GM23338 (cell line): ENCODE measurements at regions not wholly inside any gene's neighbourhood (a gene's known extent, or its start where the extent isn't known, plus 50 kb on each side); places are given as distances from the start of the nearest gene placed in this dataset.
"Not testable (repeated sequence)": the region's sequence is repeated elsewhere in the genome, so short reads cannot be mapped to it uniquely, and the experiment has no call there.

Source experiments
- ATAC-seq: fragments of 200-7000 bp; cut with Tn5 transposase; 3 replicates; pipeline ENCODE4 v1.9.1; 2020
- DNase-seq: peaks from one replicate; pipeline ENCODE4 v3.0.0-alpha.2; 2015; ENCODE audit warnings: low spot score
- H2AFZ ChIP-seq: fragments of 200-600 bp; sonication (generic); 2 replicates; pipeline ENCODE4 v1.8.0; 2016; ENCODE audit warnings: antibody characterized with exemption, mild to moderate bottlenecking, moderate library complexity
- H3F3A ChIP-seq: fragments of 200-600 bp; sonication (generic); replicated peaks from 2 replicates; pipeline ENCODE4 v1.8.0; 2017; ENCODE audit warnings: antibody characterized with exemption, mixed run types, low read depth
- H3K27ac ChIP-seq: fragments of 200-600 bp; sonication (generic); 2 replicates; pipeline ENCODE4 v1.6.1; 2016; ENCODE audit warnings: low read depth
- H3K27me3 ChIP-seq: fragments of 200-600 bp; sonication (generic); 2 replicates; pipeline ENCODE4 v1.8.0; 2016; ENCODE audit warnings: mild to moderate bottlenecking, mixed run types, moderate library complexity; ENCODE audit not compliant: insufficient read depth
- H3K36me3 ChIP-seq: fragments of 200-600 bp; sonication (generic); 2 replicates; pipeline ENCODE4 v1.8.0; 2016; ENCODE audit warnings: mild to moderate bottlenecking; ENCODE audit not compliant: insufficient read depth
- H3K4me1 ChIP-seq: fragments of 200-600 bp; sonication (generic); 2 replicates; pipeline ENCODE4 v1.8.0; 2016; ENCODE audit warnings: mild to moderate bottlenecking, moderate library complexity; ENCODE audit not compliant: insufficient read depth
- H3K4me2 ChIP-seq: fragments of 200-600 bp; sonication (generic); 2 replicates; pipeline ENCODE4 v1.7.1; 2017; ENCODE audit warnings: mixed run types
- H3K4me3 ChIP-seq: fragments of 200-600 bp; sonication (generic); 2 replicates; pipeline ENCODE4 v1.6.1; 2016; ENCODE audit warnings: mixed run types
- H3K79me2 ChIP-seq: fragments of 200-600 bp; sonication (generic); replicated peaks from 2 replicates; pipeline ENCODE4 v1.8.0; 2017; ENCODE audit warnings: mild to moderate bottlenecking; ENCODE audit not compliant: insufficient read depth
- H3K9me2 ChIP-seq: fragments of 200-600 bp; sonication (generic); 2 replicates; pipeline ENCODE4 v1.8.0; 2017; ENCODE audit not compliant: insufficient read depth
- H4K20me1 ChIP-seq: fragments of 200-600 bp; sonication (generic); replicated peaks from 2 replicates; pipeline ENCODE4 v1.8.0; 2017; ENCODE audit warnings: mild to moderate bottlenecking; ENCODE audit not compliant: insufficient read depth
- H3K27ac Mint-ChIP-seq: 2 replicates; pipeline ENCODE4 v1.8.0; 2020; ENCODE audit warnings: inconsistent platforms, mild to moderate bottlenecking, moderate library complexity, mixed read lengths
- H3K27me3 Mint-ChIP-seq: 3 replicates; pipeline ENCODE4 v1.8.0; 2022; ENCODE audit warnings: low read depth, mild to moderate bottlenecking, moderate library complexity, mixed read lengths, inconsistent platforms; ENCODE audit not compliant: insufficient read depth, poor library complexity
- H3K36me3 Mint-ChIP-seq: 3 replicates; pipeline ENCODE4 v1.8.0; 2021; ENCODE audit warnings: low read depth, mild to moderate bottlenecking, inconsistent platforms, moderate library complexity, mixed read lengths
- H3K4me1 Mint-ChIP-seq: 3 replicates; pipeline ENCODE4 v1.8.0; 2020; ENCODE audit warnings: mild to moderate bottlenecking, inconsistent platforms, mixed read lengths
- H3K4me3 Mint-ChIP-seq: 3 replicates; pipeline ENCODE4 v1.8.0; 2021; ENCODE audit warnings: moderate library complexity, mild to moderate bottlenecking, inconsistent platforms, mixed read lengths
- H3K9me3 Mint-ChIP-seq: 3 replicates; pipeline ENCODE4 v1.8.0; 2020; ENCODE audit warnings: moderate library complexity, mild to moderate bottlenecking, inconsistent platforms, mixed read lengths
- ETS1 ChIP-seq: IDR thresholded peaks from 2 replicates; pipeline ENCODE4 v1.6.1; 2016; ENCODE audit warnings: antibody characterized with exemption
- EZH2 ChIP-seq: fragments of 200-600 bp; sonication (generic); IDR thresholded peaks from one replicate; pipeline ENCODE4 v1.8.0; 2017; ENCODE audit warnings: antibody characterized with exemption, mild to moderate bottlenecking, low read depth; ENCODE audit not compliant: unreplicated experiment
- EZH2phosphoT487 ChIP-seq: fragments of 200-600 bp; sonication (generic); IDR thresholded peaks from one replicate; pipeline ENCODE4 v1.8.1; 2018; ENCODE audit warnings: antibody characterized with exemption; ENCODE audit not compliant: unreplicated experiment
- NANOG ChIP-seq: IDR thresholded peaks from 2 replicates; pipeline ENCODE4 v1.6.1; 2016; ENCODE audit warnings: antibody characterized with exemption, borderline replicate concordance
- POLR2AphosphoS5 ChIP-seq: IDR thresholded peaks from 2 replicates; pipeline ENCODE4 v1.6.1; 2016; ENCODE audit warnings: antibody characterized with exemption, low read depth
- REST ChIP-seq: IDR thresholded peaks from one replicate; pipeline ENCODE4 v1.6.1; 2018; ENCODE audit warnings: antibody characterized with exemption; ENCODE audit not compliant: unreplicated experiment
- ZNF114 ChIP-seq: fragments of 250-450 bp; sonication (Bioruptor Pico); IDR thresholded peaks from 2 replicates; pipeline ENCODE4 v1.5.0; 2020; ENCODE audit warnings: mild to moderate bottlenecking, moderate library complexity
- TF ChIP-seq, protein P1 (sequence below): fragments of 250-450 bp; sonication (Bioruptor Pico); IDR thresholded peaks from 2 replicates; pipeline ENCODE4 v1.5.0; 2020; ENCODE audit warnings: mild to moderate bottlenecking, moderate library complexity
- TF ChIP-seq, protein P2 (sequence below), 2 experiments: fragments of 200-600 bp in 1 of 2; sonication (generic) in 1 of 2; conservative IDR thresholded peaks; 2 replicates each; pipeline versions ENCODE4 v1.5.1 to v1.6.1; 2016 to 2017; ENCODE audit warnings: antibody characterized with exemption in 2 of 2, low read depth in 2 of 2, mild to moderate bottlenecking in 2 of 2, moderate library complexity in 1 of 2

DNA sequence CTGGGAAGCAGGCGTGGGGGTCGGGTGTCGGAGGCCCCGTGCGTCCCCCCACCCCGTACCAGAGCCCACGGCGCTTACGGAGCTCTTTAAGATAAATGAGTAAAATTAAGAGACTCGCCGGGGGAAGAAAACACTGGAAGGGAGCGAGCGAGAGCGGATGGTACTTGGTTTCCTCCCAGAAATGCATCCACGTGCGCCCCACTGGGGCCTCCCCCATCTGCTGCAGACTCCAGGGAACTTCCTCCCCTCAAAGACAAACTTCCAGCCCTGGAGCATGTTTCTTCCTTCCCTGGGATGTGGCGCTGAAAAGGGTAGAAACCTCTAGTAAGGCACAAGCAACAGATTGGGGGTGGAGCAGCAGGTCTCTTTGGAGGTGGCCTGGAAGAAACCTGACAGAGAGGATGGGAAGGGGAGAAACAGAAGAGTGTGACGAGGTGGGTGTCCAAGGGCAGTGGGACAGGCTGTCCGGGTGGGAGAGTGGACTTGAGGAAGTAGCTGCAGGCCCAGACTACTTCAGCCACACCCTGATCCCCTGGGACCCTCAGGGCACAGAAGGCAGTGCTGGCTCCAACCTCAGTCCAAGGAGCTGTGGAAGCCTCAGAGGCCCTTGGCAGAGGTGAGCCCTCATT lies 91.2 kb downstream of the TRIM43 start:
- Histone ChIP-seq H3K4me2 (peak overlapping the region; percentile 91), H2AFZ (peak overlapping the region; percentile 91), H3K27me3 (peaks cover 22% of the 10 kb centered on the region), H3K4me3 (peak overlapping the region; percentile 84)
- not testable (repeated sequence) for H3K36me3 ChIP-seq, H3K9me3 Mint-ChIP-seq, H3K36me3 Mint-ChIP-seq, H3K9me2 ChIP-seq, H3F3A ChIP-seq, H3K27ac ChIP-seq, H3K4me1 Mint-ChIP-seq, H3K4me1 ChIP-seq, H3K27ac Mint-ChIP-seq, H3K79me2 ChIP-seq, H4K20me1 ChIP-seq
- ATAC-seq (peak; percentile 54), DNase-seq (peak; percentile 17)
- H3K27me3 Mint-ChIP-seq = peaks cover 23% of the 10 kb centered on the region
- peak overlapping the region; percentile 75 for H3K4me3 Mint-ChIP-seq

DNA sequence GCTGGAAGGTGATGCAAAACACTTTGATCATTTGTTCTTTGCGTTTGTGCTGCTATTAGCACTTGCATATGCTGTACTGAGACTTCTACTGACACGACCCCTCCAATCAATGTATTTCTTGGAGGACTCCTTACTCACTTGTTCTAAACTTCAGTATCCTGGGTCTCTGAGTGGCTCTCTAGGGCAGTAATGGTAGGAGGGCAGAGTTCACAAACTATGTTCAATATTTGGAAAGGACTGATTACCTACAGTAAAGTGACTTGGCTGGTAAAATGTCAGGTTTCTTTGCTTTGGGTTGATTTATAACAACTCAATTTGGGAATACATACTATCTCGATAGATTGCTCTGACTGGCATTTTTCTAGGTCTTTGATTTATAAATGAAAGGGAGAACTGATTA lies 93.7 kb downstream of the TRIM43 start:
- no peaks in the 10 kb centered on the region for H4K20me1 ChIP-seq
- ATAC-seq (no peak), DNase-seq (no peak)
- H3K4me2 ChIP-seq = no peak overlapping the region
- no peaks in the 10 kb centered on the region for H3K36me3 ChIP-seq
- H3K27me3 Mint-ChIP-seq = peaks cover 17% of the 10 kb centered on the region
- no peaks in the 10 kb centered on the region for H3K9me3 Mint-ChIP-seq
- H3K4me3 ChIP-seq = no peak overlapping the region
- peaks cover 9% of the 10 kb centered on the region; the same call in 2 of the 3 replicates for H3K4me1 Mint-ChIP-seq
- H3K79me2 ChIP-seq = no peaks in the 10 kb centered on the region
- peaks cover 22% of the 10 kb centered on the region for H3K27me3 ChIP-seq
- H3K4me1 ChIP-seq = 0 out of 2 replicates have a peak, but pooled peaks cover 6% of the 10 kb centered on the region
- H3K27ac Mint-ChIP-seq = no peak overlapping the region
- no peak overlapping the region for H2AFZ ChIP-seq
- no peaks in the 10 kb centered on the region for H3K9me2 ChIP-seq
- no peak overlapping the region for H3K4me3 Mint-ChIP-seq
- no peaks in the 10 kb centered on the region for H3F3A ChIP-seq
- H3K27ac ChIP-seq = no peak overlapping the region
- no peaks in the 10 kb centered on the region; the same call in 2 of the 3 replicates for H3K36me3 Mint-ChIP-seq
- no peak for TF ChIP-seq EZH2phosphoT487
- TF ChIP-seq POLR2AphosphoS5 = no peak
- TF ChIP-seq NANOG = no peak
- TF ChIP-seq ZNF114 (CRISPR knock-in tag) = no peak
- TF ChIP-seq, protein P1, sequence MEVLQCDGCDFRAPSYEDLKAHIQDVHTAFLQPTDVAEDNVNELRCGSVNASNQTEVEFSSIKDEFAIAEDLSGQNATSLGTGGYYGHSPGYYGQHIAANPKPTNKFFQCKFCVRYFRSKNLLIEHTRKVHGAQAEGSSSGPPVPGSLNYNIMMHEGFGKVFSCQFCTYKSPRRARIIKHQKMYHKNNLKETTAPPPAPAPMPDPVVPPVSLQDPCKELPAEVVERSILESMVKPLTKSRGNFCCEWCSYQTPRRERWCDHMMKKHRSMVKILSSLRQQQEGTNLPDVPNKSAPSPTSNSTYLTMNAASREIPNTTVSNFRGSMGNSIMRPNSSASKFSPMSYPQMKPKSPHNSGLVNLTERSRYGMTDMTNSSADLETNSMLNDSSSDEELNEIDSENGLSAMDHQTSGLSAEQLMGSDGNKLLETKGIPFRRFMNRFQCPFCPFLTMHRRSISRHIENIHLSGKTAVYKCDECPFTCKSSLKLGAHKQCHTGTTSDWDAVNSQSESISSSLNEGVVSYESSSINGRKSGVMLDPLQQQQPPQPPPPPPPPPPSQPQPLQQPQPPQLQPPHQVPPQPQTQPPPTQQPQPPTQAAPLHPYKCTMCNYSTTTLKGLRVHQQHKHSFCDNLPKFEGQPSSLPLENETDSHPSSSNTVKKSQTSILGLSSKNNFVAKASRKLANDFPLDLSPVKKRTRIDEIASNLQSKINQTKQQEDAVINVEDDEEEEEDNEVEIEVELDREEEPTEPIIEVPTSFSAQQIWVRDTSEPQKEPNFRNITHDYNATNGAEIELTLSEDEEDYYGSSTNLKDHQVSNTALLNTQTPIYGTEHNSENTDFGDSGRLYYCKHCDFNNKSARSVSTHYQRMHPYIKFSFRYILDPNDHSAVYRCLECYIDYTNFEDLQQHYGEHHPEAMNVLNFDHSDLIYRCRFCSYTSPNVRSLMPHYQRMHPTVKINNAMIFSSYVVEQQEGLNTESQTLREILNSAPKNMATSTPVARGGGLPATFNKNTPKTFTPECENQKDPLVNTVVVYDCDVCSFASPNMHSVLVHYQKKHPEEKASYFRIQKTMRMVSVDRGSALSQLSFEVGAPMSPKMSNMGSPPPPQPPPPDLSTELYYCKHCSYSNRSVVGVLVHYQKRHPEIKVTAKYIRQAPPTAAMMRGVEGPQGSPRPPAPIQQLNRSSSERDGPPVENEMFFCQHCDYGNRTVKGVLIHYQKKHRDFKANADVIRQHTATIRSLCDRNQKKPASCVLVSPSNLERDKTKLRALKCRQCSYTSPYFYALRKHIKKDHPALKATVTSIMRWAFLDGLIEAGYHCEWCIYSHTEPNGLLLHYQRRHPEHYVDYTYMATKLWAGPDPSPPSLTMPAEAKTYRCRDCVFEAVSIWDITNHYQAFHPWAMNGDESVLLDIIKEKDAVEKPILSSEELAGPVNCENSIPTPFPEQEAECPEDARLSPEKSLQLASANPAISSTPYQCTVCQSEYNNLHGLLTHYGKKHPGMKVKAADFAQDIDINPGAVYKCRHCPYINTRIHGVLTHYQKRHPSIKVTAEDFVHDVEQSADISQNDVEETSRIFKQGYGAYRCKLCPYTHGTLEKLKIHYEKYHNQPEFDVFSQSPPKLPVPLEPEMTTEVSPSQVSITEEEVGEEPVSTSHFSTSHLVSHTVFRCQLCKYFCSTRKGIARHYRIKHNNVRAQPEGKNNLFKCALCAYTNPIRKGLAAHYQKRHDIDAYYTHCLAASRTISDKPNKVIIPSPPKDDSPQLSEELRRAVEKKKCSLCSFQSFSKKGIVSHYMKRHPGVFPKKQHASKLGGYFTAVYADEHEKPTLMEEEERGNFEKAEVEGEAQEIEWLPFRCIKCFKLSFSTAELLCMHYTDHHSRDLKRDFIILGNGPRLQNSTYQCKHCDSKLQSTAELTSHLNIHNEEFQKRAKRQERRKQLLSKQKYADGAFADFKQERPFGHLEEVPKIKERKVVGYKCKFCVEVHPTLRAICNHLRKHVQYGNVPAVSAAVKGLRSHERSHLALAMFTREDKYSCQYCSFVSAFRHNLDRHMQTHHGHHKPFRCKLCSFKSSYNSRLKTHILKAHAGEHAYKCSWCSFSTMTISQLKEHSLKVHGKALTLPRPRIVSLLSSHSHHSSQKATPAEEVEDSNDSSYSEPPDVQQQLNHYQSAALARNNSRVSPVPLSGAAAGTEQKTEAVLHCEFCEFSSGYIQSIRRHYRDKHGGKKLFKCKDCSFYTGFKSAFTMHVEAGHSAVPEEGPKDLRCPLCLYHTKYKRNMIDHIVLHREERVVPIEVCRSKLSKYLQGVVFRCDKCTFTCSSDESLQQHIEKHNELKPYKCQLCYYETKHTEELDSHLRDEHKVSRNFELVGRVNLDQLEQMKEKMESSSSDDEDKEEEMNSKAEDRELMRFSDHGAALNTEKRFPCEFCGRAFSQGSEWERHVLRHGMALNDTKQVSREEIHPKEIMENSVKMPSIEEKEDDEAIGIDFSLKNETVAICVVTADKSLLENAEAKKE (CRISPR knock-in tag) = no peak
- no peak for TF ChIP-seq EZH2
- no peak for TF ChIP-seq REST
- TF ChIP-seq, protein P2, sequence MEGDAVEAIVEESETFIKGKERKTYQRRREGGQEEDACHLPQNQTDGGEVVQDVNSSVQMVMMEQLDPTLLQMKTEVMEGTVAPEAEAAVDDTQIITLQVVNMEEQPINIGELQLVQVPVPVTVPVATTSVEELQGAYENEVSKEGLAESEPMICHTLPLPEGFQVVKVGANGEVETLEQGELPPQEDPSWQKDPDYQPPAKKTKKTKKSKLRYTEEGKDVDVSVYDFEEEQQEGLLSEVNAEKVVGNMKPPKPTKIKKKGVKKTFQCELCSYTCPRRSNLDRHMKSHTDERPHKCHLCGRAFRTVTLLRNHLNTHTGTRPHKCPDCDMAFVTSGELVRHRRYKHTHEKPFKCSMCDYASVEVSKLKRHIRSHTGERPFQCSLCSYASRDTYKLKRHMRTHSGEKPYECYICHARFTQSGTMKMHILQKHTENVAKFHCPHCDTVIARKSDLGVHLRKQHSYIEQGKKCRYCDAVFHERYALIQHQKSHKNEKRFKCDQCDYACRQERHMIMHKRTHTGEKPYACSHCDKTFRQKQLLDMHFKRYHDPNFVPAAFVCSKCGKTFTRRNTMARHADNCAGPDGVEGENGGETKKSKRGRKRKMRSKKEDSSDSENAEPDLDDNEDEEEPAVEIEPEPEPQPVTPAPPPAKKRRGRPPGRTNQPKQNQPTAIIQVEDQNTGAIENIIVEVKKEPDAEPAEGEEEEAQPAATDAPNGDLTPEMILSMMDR (conservative IDR thresholded peaks at IDR 0.05; ENCODE audit: low read depth in 2 of 2) = no peak
- no peak for TF ChIP-seq ETS1
